BE2C (cell line): ENCODE measurements at regions not wholly inside any gene's neighbourhood (a gene's known extent, or its start where the extent isn't known, plus 50 kb on each side); places are given as distances from the start of the nearest gene placed in this dataset.

Experiments used
- DNase-seq: peaks from one replicate; pipeline ENCODE4 v3.0.0-alpha.2; 2020
- H3K27me3 ChIP-seq: fragments of 250-450 bp; sonication (Bioruptor Pico); 2 replicates; pipeline ENCODE4 v1.5.1; 2020; ENCODE audit warnings: mild to moderate bottlenecking
- H3K36me3 ChIP-seq: fragments of 250-450 bp; sonication (Bioruptor Pico); 2 replicates; pipeline ENCODE4 v1.5.1; 2020; ENCODE audit warnings: mild to moderate bottlenecking
- H3K4me1 ChIP-seq: fragments of 250-450 bp; sonication (Bioruptor Pico); 2 replicates; pipeline ENCODE4 v1.5.1; 2020
- H3K4me3 ChIP-seq: 2 replicates; pipeline ENCODE4 v1.5.1; 2011; ENCODE audit warnings: low read depth, low read length
- H3K9me3 ChIP-seq: fragments of 250-450 bp; sonication (Bioruptor Pico); 2 replicates; pipeline ENCODE4 v1.5.1; 2020
- CTCF ChIP-seq: IDR thresholded peaks from 2 replicates; pipeline ENCODE4 v1.5.1; 2012; ENCODE audit warnings: mild to moderate bottlenecking, low read depth, low read length

- Histone ChIP-seq H3K36me3 (no peaks in the 10 kb centered on the region), H3K9me3 (no peaks in the 10 kb centered on the region), H3K27me3 (no peaks in the 10 kb centered on the region; the same call in 1 of the 2 replicates), H3K4me3 (no peak overlapping the region), H3K4me1 (no peaks in the 10 kb centered on the region)
- no peak for TF ChIP-seq CTCF
- no peak for DNase-seq
Observed at GRCh38 chr16:49932434-49932833, 76.5 kb upstream of the ZNF423 start.

- Histone ChIP-seq H3K9me3 (no peaks in the 10 kb centered on the region), H3K27me3 (no peaks in the 10 kb centered on the region; the same call in 1 of the 2 replicates), H3K4me1 (no peaks in the 10 kb centered on the region), H3K4me3 (no peak overlapping the region), H3K36me3 (no peaks in the 10 kb centered on the region)
- no peak for TF ChIP-seq CTCF
- no peak for DNase-seq
Observed at GRCh38 chr16:49932946-49933345, 77.0 kb upstream of the ZNF423 start.

GRCh38 chr16:49936791-49937190 is 80.9 kb upstream of the ZNF423 start:
- Histone ChIP-seq H3K4me1 (no peaks in the 10 kb centered on the region), H3K36me3 (no peaks in the 10 kb centered on the region), H3K4me3 (no peak overlapping the region), H3K27me3 (no peaks in the 10 kb centered on the region; the same call in 1 of the 2 replicates), H3K9me3 (no peaks in the 10 kb centered on the region)
- no peak for TF ChIP-seq CTCF
- no peak for DNase-seq

GRCh38 chr16:49937886-49938285 is 82.0 kb upstream of the ZNF423 start:
- Histone ChIP-seq H3K4me3 (no peak overlapping the region), H3K36me3 (no peaks in the 10 kb centered on the region), H3K9me3 (no peaks in the 10 kb centered on the region), H3K27me3 (no peaks in the 10 kb centered on the region; the same call in 1 of the 2 replicates), H3K4me1 (no peaks in the 10 kb centered on the region)
- DNase-seq: no peak
- TF ChIP-seq CTCF: no peak

GRCh38 chr16:49939495-49939894 is 83.6 kb upstream of the ZNF423 start:
- H3K4me3 ChIP-seq: no peak overlapping the region
- no peaks in the 10 kb centered on the region for H3K36me3 ChIP-seq
- no peaks in the 10 kb centered on the region for H3K4me1 ChIP-seq
- H3K27me3 ChIP-seq: no peaks in the 10 kb centered on the region
- no peak for TF ChIP-seq CTCF
- no peak for DNase-seq
- H3K9me3 ChIP-seq: no peaks in the 10 kb centered on the region

- TF ChIP-seq CTCF: no peak
- Histone ChIP-seq H3K4me1 (no peaks in the 10 kb centered on the region), H3K27me3 (no peaks in the 10 kb centered on the region), H3K4me3 (no peak overlapping the region), H3K36me3 (no peaks in the 10 kb centered on the region), H3K9me3 (no peaks in the 10 kb centered on the region)
- DNase-seq: no peak
Observed at GRCh38 chr16:49940464-49941224, 84.4 kb upstream of the CNEP1R1 start.
